GM12892 (cell line): ENCODE measurements at regions not wholly inside any gene's neighbourhood (a gene's known extent, or its start where the extent isn't known, plus 50 kb on each side); places are given as distances from the start of the nearest gene placed in this dataset.

Experiments used
- POLR2A ChIP-seq: IDR thresholded peaks from 2 replicates; pipeline ENCODE4 v1.6.1; 2011; ENCODE audit warnings: low read depth, low read length, control low read depth
- POLR2AphosphoS5 ChIP-seq: IDR thresholded peaks from 2 replicates; pipeline ENCODE4 v1.6.1; 2011; ENCODE audit warnings: low read depth, low read length, control low read depth

GRCh38 chr2:133825778-133826177, 257.5 kb upstream of the NCKAP5 start:
- TF ChIP-seq POLR2AphosphoS5 (no peak), POLR2A (no peak)
